ENCODE measurements at regions not wholly inside any gene's neighbourhood (a gene's known extent, or its start where the extent isn't known, plus 50 kb on each side); places are given as distances from the start of the nearest gene placed in this dataset.

DNA sequence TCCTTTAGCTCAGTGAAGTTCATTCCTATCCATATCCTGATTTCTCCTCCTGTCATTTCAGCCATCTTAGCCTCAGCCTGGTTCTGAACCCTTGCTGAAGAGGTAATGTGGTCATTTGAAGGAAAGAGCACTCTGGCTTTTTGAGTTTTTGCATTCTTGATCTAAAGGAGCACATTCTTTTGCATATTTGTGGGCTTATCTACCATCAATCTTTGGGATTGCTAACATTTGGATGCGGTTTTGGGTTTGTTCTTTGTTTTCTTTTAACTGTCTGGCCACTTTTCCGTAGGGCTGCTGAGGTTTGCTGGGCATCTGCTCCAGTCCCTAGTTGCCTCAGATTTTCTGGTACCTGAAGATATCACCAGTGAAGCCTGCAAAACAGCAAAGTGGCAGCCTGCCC lies 238.3 kb downstream of the EPM2A start:
- no peak overlapping the region for H3K4me3 Mint-ChIP-seq (ENCODE audit: unreplicated experiment)
- no peak for DNase-seq (ENCODE audit: low spot score)
- H3K4me1 Mint-ChIP-seq (ENCODE audit: unreplicated experiment): no peaks in the 10 kb centered on the region
- TF ChIP-seq, protein P1, sequence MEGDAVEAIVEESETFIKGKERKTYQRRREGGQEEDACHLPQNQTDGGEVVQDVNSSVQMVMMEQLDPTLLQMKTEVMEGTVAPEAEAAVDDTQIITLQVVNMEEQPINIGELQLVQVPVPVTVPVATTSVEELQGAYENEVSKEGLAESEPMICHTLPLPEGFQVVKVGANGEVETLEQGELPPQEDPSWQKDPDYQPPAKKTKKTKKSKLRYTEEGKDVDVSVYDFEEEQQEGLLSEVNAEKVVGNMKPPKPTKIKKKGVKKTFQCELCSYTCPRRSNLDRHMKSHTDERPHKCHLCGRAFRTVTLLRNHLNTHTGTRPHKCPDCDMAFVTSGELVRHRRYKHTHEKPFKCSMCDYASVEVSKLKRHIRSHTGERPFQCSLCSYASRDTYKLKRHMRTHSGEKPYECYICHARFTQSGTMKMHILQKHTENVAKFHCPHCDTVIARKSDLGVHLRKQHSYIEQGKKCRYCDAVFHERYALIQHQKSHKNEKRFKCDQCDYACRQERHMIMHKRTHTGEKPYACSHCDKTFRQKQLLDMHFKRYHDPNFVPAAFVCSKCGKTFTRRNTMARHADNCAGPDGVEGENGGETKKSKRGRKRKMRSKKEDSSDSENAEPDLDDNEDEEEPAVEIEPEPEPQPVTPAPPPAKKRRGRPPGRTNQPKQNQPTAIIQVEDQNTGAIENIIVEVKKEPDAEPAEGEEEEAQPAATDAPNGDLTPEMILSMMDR (IDR thresholded peaks at IDR 0.05; ENCODE audit: unreplicated experiment): no peak
- no peak overlapping the region for H3K27ac Mint-ChIP-seq (ENCODE audit: unreplicated experiment)
- no peaks in the 10 kb centered on the region for H3K36me3 Mint-ChIP-seq (ENCODE audit: low read depth, unreplicated experiment)
- peaks cover under 1% of the 10 kb centered on the region for H3K27me3 Mint-ChIP-seq (ENCODE audit: unreplicated experiment)
- no peaks in the 10 kb centered on the region for H3K9me3 Mint-ChIP-seq (ENCODE audit: unreplicated experiment)

- DNase-seq (ENCODE audit: low spot score): no peak
- H3K4me3 Mint-ChIP-seq (ENCODE audit: unreplicated experiment): no peak overlapping the region
- no peaks in the 10 kb centered on the region for H3K9me3 Mint-ChIP-seq (ENCODE audit: unreplicated experiment)
- H3K36me3 Mint-ChIP-seq (ENCODE audit: low read depth, unreplicated experiment): no peaks in the 10 kb centered on the region
- no peak overlapping the region for H3K27ac Mint-ChIP-seq (ENCODE audit: unreplicated experiment)
- TF ChIP-seq, protein P1 (IDR thresholded peaks at IDR 0.05; ENCODE audit: unreplicated experiment): no peak
- no peaks in the 10 kb centered on the region for H3K27me3 Mint-ChIP-seq (ENCODE audit: unreplicated experiment)
- no peaks in the 10 kb centered on the region for H3K4me1 Mint-ChIP-seq (ENCODE audit: unreplicated experiment)
These were observed 236.9 kb downstream of the EPM2A start for GRCh38 chr6:145498425-145498824.

DNA sequence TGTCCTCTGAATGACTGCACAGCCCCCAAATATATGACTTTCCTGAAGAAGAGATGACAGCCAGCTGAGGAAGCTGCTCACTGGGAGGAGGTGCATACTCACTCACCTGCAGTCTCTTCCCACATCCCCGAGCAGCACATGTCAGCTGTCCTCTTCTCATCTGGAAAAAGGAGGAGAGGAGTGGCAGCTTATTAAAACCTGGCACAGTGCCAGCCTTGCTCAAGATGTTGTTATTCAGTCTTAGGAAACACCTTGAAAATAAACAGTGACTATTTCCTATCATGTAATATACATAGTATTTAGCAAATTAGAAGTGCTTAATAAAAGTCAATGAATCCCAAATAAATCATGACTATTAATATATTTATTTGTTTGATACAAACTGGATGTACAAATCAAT lies 232.9 kb downstream of the EPM2A start:
- H3K27me3 Mint-ChIP-seq (ENCODE audit: unreplicated experiment): peaks cover 6% of the 10 kb centered on the region
- H3K9me3 Mint-ChIP-seq (ENCODE audit: unreplicated experiment): no peaks in the 10 kb centered on the region
- H3K36me3 Mint-ChIP-seq (ENCODE audit: low read depth, unreplicated experiment): no peaks in the 10 kb centered on the region
- DNase-seq (ENCODE audit: low spot score): no peak
- no peaks in the 10 kb centered on the region for H3K4me1 Mint-ChIP-seq (ENCODE audit: unreplicated experiment)
- no peak overlapping the region for H3K4me3 Mint-ChIP-seq (ENCODE audit: unreplicated experiment)
- TF ChIP-seq, protein P1 (IDR thresholded peaks at IDR 0.05; ENCODE audit: unreplicated experiment): no peak
- H3K27ac Mint-ChIP-seq (ENCODE audit: unreplicated experiment): no peak overlapping the region

DNA sequence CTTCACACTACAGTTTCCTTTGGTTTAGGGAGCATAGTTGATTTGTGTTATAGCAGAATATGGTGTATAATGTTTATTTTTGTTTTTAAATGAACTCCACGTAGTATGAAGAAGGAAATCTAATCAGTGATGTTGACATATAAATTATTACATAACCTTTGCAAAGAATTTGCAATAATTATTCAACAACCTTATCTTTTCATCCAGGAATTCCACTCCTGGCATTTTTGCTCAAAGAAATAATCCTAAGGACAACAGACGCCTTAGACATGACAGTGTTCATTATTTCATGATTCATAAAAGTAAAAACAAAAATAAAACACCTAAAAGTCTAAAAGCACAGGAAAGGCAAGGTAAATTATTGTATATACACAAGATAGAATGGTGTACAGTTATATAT lies 229.2 kb downstream of the EPM2A start:
- no peak for DNase-seq (ENCODE audit: low spot score)
- peaks cover 6% of the 10 kb centered on the region for H3K27me3 Mint-ChIP-seq (ENCODE audit: unreplicated experiment)
- H3K9me3 Mint-ChIP-seq (ENCODE audit: unreplicated experiment): no peaks in the 10 kb centered on the region
- H3K36me3 Mint-ChIP-seq (ENCODE audit: low read depth, unreplicated experiment): no peaks in the 10 kb centered on the region
- no peaks in the 10 kb centered on the region for H3K4me1 Mint-ChIP-seq (ENCODE audit: unreplicated experiment)
- TF ChIP-seq, protein P1 (IDR thresholded peaks at IDR 0.05; ENCODE audit: unreplicated experiment): no peak
- no peak overlapping the region for H3K4me3 Mint-ChIP-seq (ENCODE audit: unreplicated experiment)
- H3K27ac Mint-ChIP-seq (ENCODE audit: unreplicated experiment): no peak overlapping the region

DNA sequence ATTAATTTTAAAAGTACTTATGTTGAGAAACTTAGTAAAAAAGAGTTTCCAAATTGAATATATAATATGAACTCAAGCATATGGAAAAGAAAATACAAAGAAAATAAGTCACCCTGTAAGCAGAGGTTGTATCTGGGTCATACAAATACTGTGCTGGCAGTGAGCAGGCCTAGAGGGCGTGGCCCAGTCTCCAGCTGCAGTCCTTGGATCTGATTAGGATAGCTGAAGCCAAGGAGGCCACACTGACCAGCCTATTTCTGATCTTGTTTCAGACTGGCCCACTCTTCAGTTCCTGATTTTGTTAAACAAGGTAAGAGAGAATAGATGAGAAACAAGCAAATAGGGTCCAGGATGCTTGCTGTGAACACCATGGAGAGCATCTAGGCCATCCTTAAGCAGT lies 228.8 kb downstream of the EPM2A start:
- Mint-ChIP-seq H3K27ac (ENCODE audit: unreplicated experiment) (no peak overlapping the region), H3K36me3 (ENCODE audit: low read depth, unreplicated experiment) (no peaks in the 10 kb centered on the region), H3K9me3 (ENCODE audit: unreplicated experiment) (no peaks in the 10 kb centered on the region), H3K4me3 (ENCODE audit: unreplicated experiment) (no peak overlapping the region), H3K27me3 (ENCODE audit: unreplicated experiment) (peaks cover 6% of the 10 kb centered on the region), H3K4me1 (ENCODE audit: unreplicated experiment) (no peaks in the 10 kb centered on the region)
- DNase-seq (ENCODE audit: low spot score): no peak
- TF ChIP-seq, protein P1 (IDR thresholded peaks at IDR 0.05; ENCODE audit: unreplicated experiment): no peak

Data from endothelial cell (in vitro differentiated cells).